Heart left ventricle (tissue), 16 donors: ENCODE measurements at regions not wholly inside any gene's neighbourhood (a gene's known extent, or its start where the extent isn't known, plus 50 kb on each side); places are given as distances from the start of the nearest gene placed in this dataset.

Source experiments
- ATAC-seq, 4 donors: fragments of 200-7000 bp; cut with Tn5 transposase; one replicate each; pipeline ENCODE4 v1.9.1; 2020 to 2022; ENCODE audit warnings: moderate library complexity in 4 of 4, mild to moderate bottlenecking in 3 of 4, moderate number of reproducible peaks in 1 of 4
- DNase-seq, 5 donors: peaks; one replicate each; pipeline ENCODE4 v3.0.0-alpha.2; 2020
- H3K27ac ChIP-seq, 12 donors: fragments of 200-600 bp; sonication (generic) in 4 of 12; one replicate each; pipeline versions ENCODE4 v1.5.0 to v1.8.0; 2016 to 2022; ENCODE audit warnings: mild to moderate bottlenecking in 2 of 12
- H3K27me3 ChIP-seq, 9 donors: fragments of 200-600 bp; sonication (generic) in 2 of 9; one replicate each; pipeline versions ENCODE4 v1.5.1 to v1.8.0; 2016 to 2022; ENCODE audit warnings: mild to moderate bottlenecking in 3 of 9
- H3K36me3 ChIP-seq, 9 donors: fragments of 200-600 bp; sonication (generic) in 2 of 9; one replicate each; pipeline versions ENCODE4 v1.5.0 to v1.8.0; 2018 to 2022; ENCODE audit warnings: mild to moderate bottlenecking in 2 of 9
- H3K4me1 ChIP-seq, 12 donors: fragments of 200-600 bp; sonication (generic) in 4 of 12; one replicate each; pipeline versions ENCODE4 v1.5.0 to v1.8.0; 2016 to 2022; ENCODE audit warnings: mild to moderate bottlenecking in 3 of 12
- H3K4me3 ChIP-seq, 12 donors: fragments of 200-600 bp; sonication (generic) in 4 of 12; one replicate each; pipeline versions ENCODE4 v1.5.0 to v1.8.0; 2017 to 2022; ENCODE audit warnings: mild to moderate bottlenecking in 9 of 12, moderate library complexity in 4 of 12
- H3K9me3 ChIP-seq, 12 donors: fragments of 200-600 bp; sonication (generic) in 4 of 12; one replicate each; pipeline versions ENCODE4 v1.5.0 to v1.8.0; 2016 to 2022; ENCODE audit warnings: mild to moderate bottlenecking in 1 of 12
- CTCF ChIP-seq, 12 donors: fragments of 200-600 bp; sonication (generic) in 4 of 12; IDR thresholded peaks; one replicate each; pipeline versions ENCODE4 v1.5.0 to v1.8.0; 2018 to 2022; ENCODE audit warnings: antibody characterized with exemption in 12 of 12, mild to moderate bottlenecking in 5 of 12
- POLR2A ChIP-seq, 2 donors: fragments of 450-650 bp; IDR thresholded peaks; one replicate each; pipeline ENCODE4 v1.6.1; 2017; ENCODE audit warnings: antibody characterized with exemption in 2 of 2, mild to moderate bottlenecking in 2 of 2, moderate library complexity in 2 of 2
- WGBS, 4 donors: extraction: QIAGEN DNeasy Blood & Tissue Kit in 2 of 4; methylation state at CpG; one replicate each; pipeline versions ENCODE4 v1.1.5 to v1.1.7; 2013 to 2018; 5-methylcytosine and 5-hydroxymethylcytosine counted together
- intact Hi-C, 10 donors: fragments of 100-400 bp; cut with DNase I; formaldehyde crosslinking; loops; one replicate each; pipeline versions ENCODE4 v1.11.1 to v1.14.2; 2022
- donor health status: ischemic (EF 13 %, LVEDD 7.1; RV severe dilation, severe dysfunction).
- donor health status: healthy with polysubstance abuse.
- donor health status: DM: no; HTN: yes; CAD: no.
- donor health status: DM: no; HTN: no; CAD: no.
- donor health status: ischemic (EF 25% LVEDD 6.9; RV normal size, moderate dysfunction).
- donor health status: ischemic (EF 25% LVEDD 5.7; RV mildly dilated, moderate dysfunction).
- donor health status: healthy.
- donor health status: DM: yes; HTN: yes; CAD: no.
- donor health status: ischemic (EF 35%, LVEDD 5.7; RV mildly dilated, moderate dysfunction).
- donor health status: nonischemic (EF 11% LVEDD 7.7; RV severe dilation, severe dysfunction).
- donor health status: DM: yes; HTN: yes; CAD: no.
- donor health status: PGD.
- donor health status: ischemic (EF 29% LVEDD 5.4; RV normal size, mild dysfunction).
- donor health status: nonischemic (EF 23%, LVEDD 6.1; RV moderate dilation, normal function).

DNA sequence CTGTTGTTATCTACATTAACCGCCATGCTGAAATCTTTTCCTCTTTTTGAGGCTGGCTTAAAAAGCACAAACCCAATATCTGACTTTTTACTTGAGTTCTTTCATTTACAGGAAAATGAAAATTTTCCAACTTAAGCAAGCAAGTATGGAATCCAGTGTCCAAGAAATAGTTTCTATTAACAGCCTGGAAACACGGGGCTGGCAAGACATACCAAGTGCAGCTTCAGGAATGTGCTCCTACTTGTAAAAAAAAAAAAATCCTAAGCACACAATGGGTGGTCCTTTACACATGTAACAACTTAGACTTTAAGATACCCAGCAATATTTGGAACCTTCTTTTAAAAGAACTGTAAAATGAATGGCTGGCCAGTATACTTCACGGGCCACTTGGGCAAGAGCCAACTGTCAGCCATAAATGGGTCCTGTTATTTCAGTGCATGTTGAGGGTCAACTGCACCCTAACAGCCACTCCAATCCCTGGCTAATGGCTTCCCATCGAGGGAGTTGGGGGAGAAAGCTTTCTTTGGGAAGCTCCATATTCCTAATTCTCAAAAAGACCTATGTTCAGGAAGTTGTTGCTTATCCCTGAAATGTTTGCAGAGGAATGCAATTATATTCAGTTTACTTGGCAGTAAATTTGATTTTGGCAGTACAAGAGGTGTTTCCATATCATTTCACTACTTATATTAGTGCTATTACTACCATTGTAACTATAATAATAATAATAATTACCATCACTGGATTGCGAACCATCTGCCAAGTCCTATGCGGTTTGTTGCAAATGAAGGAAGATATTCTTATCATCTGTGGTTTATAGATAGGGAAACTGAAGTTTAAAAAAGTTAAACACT, 236.4 kb upstream of the TMEM72 start:
- no peak for TF ChIP-seq POLR2A (IDR thresholded peaks at IDR 0.05)
- H3K27me3 ChIP-seq = no peaks in the 10 kb centered on the region
- DNase-seq (no peak), ATAC-seq (no peak)
- intact Hi-C loops = loop anchor here in 1 of 10 donors (5.0 kb wide), 1 partner anchor 183 kb away; no protein-coding TSS in a partner anchor
- no peaks in the 10 kb centered on the region for H3K36me3 ChIP-seq
- no peak overlapping the region for H3K4me3 ChIP-seq
- H3K9me3 ChIP-seq = peaks cover 0 to 7% (median 0%) of the 10 kb centered on the region in 12 donors
- WGBS, 4 donors = 57 to 65% (median 61%) methylated on average over 6 of the region's 6 CpGs
- no peak overlapping the region for H3K27ac ChIP-seq
- peaks cover 0 to 12% (median 0%) of the 10 kb centered on the region in 12 donors for H3K4me1 ChIP-seq

- H3K27ac ChIP-seq = no peak overlapping the region
- peaks cover 0 to 7% (median 0%) of the 10 kb centered on the region in 12 donors for H3K9me3 ChIP-seq
- DNase-seq (no peak), ATAC-seq (no peak)
- intact Hi-C loops = loop anchor here in 1 of 10 donors (5.0 kb wide), 1 partner anchor 182 kb away; no protein-coding TSS in a partner anchor
- WGBS, 4 donors = 63 to 79% (median 72%) methylated on average over 2 of the region's 2 CpGs
- H3K4me1 ChIP-seq = peaks cover 0 to 18% (median 0%) of the 10 kb centered on the region in 12 donors
- no peak overlapping the region for H3K4me3 ChIP-seq
- no peaks in the 10 kb centered on the region for H3K27me3 ChIP-seq
- no peaks in the 10 kb centered on the region for H3K36me3 ChIP-seq
- no peak for TF ChIP-seq POLR2A (IDR thresholded peaks at IDR 0.05)
- TF ChIP-seq CTCF (IDR thresholded peaks at IDR 0.05) = no peak
These were observed 235.7 kb upstream of the TMEM72 start for GRCh38 chr10:44675387-44675874.

DNA sequence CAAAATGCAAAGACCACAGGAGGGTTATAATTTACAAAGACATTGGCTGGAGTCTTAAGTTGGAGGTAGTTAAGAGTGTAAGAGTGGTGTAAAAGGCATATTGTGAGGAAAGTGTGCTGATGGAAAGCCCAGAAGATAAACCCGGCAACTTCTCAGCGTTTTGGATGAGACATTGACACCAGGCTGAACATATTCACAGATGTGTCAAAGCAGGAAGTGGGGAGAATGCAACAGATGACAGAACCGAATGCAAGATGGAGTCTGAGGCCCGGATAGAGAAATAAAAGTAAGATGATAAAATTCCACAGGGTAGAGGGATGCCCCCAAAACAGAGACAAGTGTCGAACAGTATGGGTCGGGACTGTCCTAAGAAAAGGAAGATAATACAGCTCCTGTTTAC, 230.4 kb upstream of the TMEM72 start:
- ATAC-seq = no peak
- intact Hi-C loops = loop anchor here in 1 of 10 donors (5.0 kb wide), 1 partner anchor 127 kb away; no protein-coding TSS in a partner anchor
- TF ChIP-seq POLR2A (IDR thresholded peaks at IDR 0.05) (no peak), CTCF (IDR thresholded peaks at IDR 0.05) (no peak)
- no peak for DNase-seq
- no peak overlapping the region for H3K27ac ChIP-seq
- H3K27me3 ChIP-seq = no peaks in the 10 kb centered on the region
- 72 to 80% (median 77%) methylated on average over 6 of the region's 6 CpGs for WGBS, 4 donors
- H3K4me3 ChIP-seq = no peak overlapping the region
- peaks cover 0 to under 1% (median 0%) of the 10 kb centered on the region in 12 donors for H3K9me3 ChIP-seq
- no peaks in the 10 kb centered on the region for H3K36me3 ChIP-seq
- peaks cover 0 to 40% (median 0%) of the 10 kb centered on the region in 12 donors for H3K4me1 ChIP-seq

DNA sequence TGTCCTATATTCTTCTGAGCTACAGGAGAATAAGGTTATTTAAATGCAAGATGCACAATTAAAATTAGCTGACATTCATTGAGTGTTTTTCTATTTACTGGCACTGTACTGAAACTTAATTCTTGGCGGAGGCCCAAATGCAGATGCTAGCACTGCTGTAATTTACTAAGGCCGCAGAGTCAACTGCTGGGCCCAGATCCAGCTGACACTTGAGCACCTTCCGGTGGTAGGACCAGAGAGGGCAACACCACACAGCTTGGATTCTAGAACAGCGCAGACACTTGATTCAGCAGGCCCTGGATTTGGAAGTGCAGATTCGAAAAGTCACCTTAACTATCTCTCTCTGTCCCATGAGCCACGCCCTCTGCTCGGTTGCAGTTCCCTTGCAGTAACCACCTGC, 228.6 kb upstream of the TMEM72 start:
- WGBS, 4 donors = 65 to 76% (median 71%) methylated on average over 7 of the region's 7 CpGs
- TF ChIP-seq POLR2A (IDR thresholded peaks at IDR 0.05) (no peak), CTCF (IDR thresholded peaks at IDR 0.05) (no peak)

More for the DNA sequence above, 228.6 kb upstream of the TMEM72 start:
- intact Hi-C loops = loop anchor here in 1 of 10 donors (5.0 kb wide), 1 partner anchor 125 kb away; no protein-coding TSS in a partner anchor
- H3K4me3 ChIP-seq = no peak overlapping the region
- DNase-seq = peak in 1 of 5 donors; percentile 44
- H3K4me1 ChIP-seq = peaks cover 0 to 41% (median 0%) of the 10 kb centered on the region in 12 donors
- H3K27ac ChIP-seq = no peak overlapping the region
- no peaks in the 10 kb centered on the region for H3K9me3 ChIP-seq
- no peaks in the 10 kb centered on the region for H3K36me3 ChIP-seq
- H3K27me3 ChIP-seq = no peaks in the 10 kb centered on the region
- ATAC-seq = peak in 1 of 4 donors; percentile 36
